Breast epithelium (tissue), 3 donors: ENCODE measurements at regions not wholly inside any gene's neighbourhood (a gene's known extent, or its start where the extent isn't known, plus 50 kb on each side); places are given as distances from the start of the nearest gene placed in this dataset.

Experiments
- CTCF ChIP-seq, 3 donors: fragments of 450-650 bp; IDR thresholded peaks; one replicate each; pipeline ENCODE4 v1.5.1; 2016 to 2017; ENCODE audit warnings: antibody characterized with exemption in 3 of 3, mild to moderate bottlenecking in 3 of 3, moderate library complexity in 3 of 3
- POLR2A ChIP-seq: fragments of 450-650 bp; IDR thresholded peaks from one replicate; pipeline ENCODE4 v1.6.1; 2016; ENCODE audit warnings: antibody characterized with exemption, mild to moderate bottlenecking, moderate library complexity

- no peak for TF ChIP-seq POLR2A
- no peak for TF ChIP-seq CTCF (IDR thresholded peaks at IDR 0.05)
Observed at GRCh38 chr7:35411331-35411730, 157.4 kb upstream of the TBX20 start.
